NCI-H82 treated with DMSO at 0.1 percent for 48 hours (cell line): ENCODE measurements at regions not wholly inside any gene's neighbourhood (a gene's known extent, or its start where the extent isn't known, plus 50 kb on each side); places are given as distances from the start of the nearest gene placed in this dataset.
"Not testable (repeated sequence)": the region's sequence is repeated elsewhere in the genome, so short reads cannot be mapped to it uniquely, and the experiment has no call there.

Source experiments
- DNase-seq: peaks from one replicate; lab custom pipeline; 2025; ENCODE audit not compliant: unreplicated experiment; lab: John Stamatoyannopoulos, UW

GRCh38 chr5:62142351-62142750 is 163.7 kb upstream of the KIF2A start:
- no peak for DNase-seq

GRCh38 chr5:62143268-62144229 is 162.5 kb upstream of the KIF2A start:
- peak; percentile 2 for DNase-seq

- no peak for DNase-seq
Observed at GRCh38 chr5:62144401-62145022, 161.5 kb upstream of the KIF2A start.

GRCh38 chr5:62149879-62150278 is 156.1 kb upstream of the KIF2A start:
- no peak for DNase-seq

GRCh38 chr5:62152394-62153087 is 153.5 kb upstream of the KIF2A start:
- DNase-seq, result no peak

GRCh38 chr5:62154758-62155157 is 151.2 kb upstream of the KIF2A start:
- DNase-seq, result no peak

- no peak for DNase-seq
Observed at GRCh38 chr5:62155988-62156387, 150.0 kb upstream of the KIF2A start.

GRCh38 chr5:62167561-62168057 is 138.4 kb upstream of the KIF2A start:
- no peak for DNase-seq

GRCh38 chr5:62168506-62169281 is 137.3 kb upstream of the KIF2A start:
- DNase-seq, result no peak

- no peak for DNase-seq
Observed at GRCh38 chr5:62178258-62178657, 127.7 kb upstream of the KIF2A start.

- no peak for DNase-seq
Observed at GRCh38 chr5:62182802-62183201, 123.2 kb upstream of the KIF2A start.

- no peak for DNase-seq
Observed at GRCh38 chr5:62183727-62184126, 122.3 kb upstream of the KIF2A start.

GRCh38 chr5:62184444-62184843 is 121.6 kb upstream of the KIF2A start:
- DNase-seq, result no peak

- no peak for DNase-seq
Observed at GRCh38 chr5:62190173-62190572, 115.8 kb upstream of the KIF2A start.

GRCh38 chr5:62190931-62191330 is 115.1 kb upstream of the KIF2A start:
- DNase-seq, result no peak

GRCh38 chr5:62192958-62193357 is 113.0 kb upstream of the KIF2A start:
- DNase-seq, result no peak

GRCh38 chr5:62196532-62196931 is 109.5 kb upstream of the KIF2A start:
- DNase-seq, result not testable (repeated sequence)

GRCh38 chr5:62197697-62198096 is 108.3 kb upstream of the KIF2A start:
- no peak for DNase-seq

GRCh38 chr5:62198421-62198820 is 107.6 kb upstream of the KIF2A start:
- DNase-seq, result no peak

- DNase-seq, result no peak
Observed at GRCh38 chr5:62199792-62200716, 106.0 kb upstream of the KIF2A start.
